Tibial nerve (tissue), 4 donors: ENCODE measurements at regions not wholly inside any gene's neighbourhood (a gene's known extent, or its start where the extent isn't known, plus 50 kb on each side); places are given as distances from the start of the nearest gene placed in this dataset.
"Not testable (repeated sequence)": the region's sequence is repeated elsewhere in the genome, so short reads cannot be mapped to it uniquely, and the experiment has no call there.

Source experiments
- DNase-seq, 2 donors: peaks; one replicate each; pipeline ENCODE4 v3.0.0-alpha.2; 2019; ENCODE audit warnings: low spot score in 2 of 2
- H3K27ac ChIP-seq, 4 donors: fragments of 200-600 bp; sonication (generic) in 3 of 4; one replicate each; pipeline ENCODE4 v1.5.1; 2017 to 2019; ENCODE audit warnings: mild to moderate bottlenecking in 1 of 4
- H3K27me3 ChIP-seq, 2 donors: fragments of 200-600 bp; sonication (generic) in 1 of 2; one replicate each; pipeline versions ENCODE4 v1.5.1 to v1.6.0; 2017 to 2019
- H3K36me3 ChIP-seq, 3 donors: fragments of 200-600 bp; sonication (generic); one replicate each; pipeline ENCODE4 v1.5.1; 2018 to 2019
- H3K4me1 ChIP-seq, 4 donors: fragments of 200-600 bp; sonication (generic) in 3 of 4; one replicate each; pipeline ENCODE4 v1.5.1; 2017 to 2019
- H3K4me3 ChIP-seq, 4 donors: fragments of 200-600 bp; sonication (generic) in 3 of 4; one replicate each; pipeline ENCODE4 v1.5.1; 2017 to 2019; ENCODE audit warnings: mild to moderate bottlenecking in 1 of 4, moderate library complexity in 1 of 4
- H3K9me3 ChIP-seq, 4 donors: fragments of 200-600 bp; sonication (generic) in 3 of 4; one replicate each; pipeline ENCODE4 v1.5.1; 2017 to 2019
- EP300 ChIP-seq, 2 donors: sonication (generic); formaldehyde crosslinking; IDR thresholded peaks; one replicate each; pipeline ENCODE4 v1.6.1; 2017; ENCODE audit warnings: antibody characterized with exemption in 2 of 2, mild to moderate bottlenecking in 1 of 2
- POLR2A ChIP-seq, 2 donors: fragments of 450-650 bp; IDR thresholded peaks; one replicate each; pipeline ENCODE4 v1.6.1; 2017; ENCODE audit warnings: antibody characterized with exemption in 2 of 2, mild to moderate bottlenecking in 2 of 2, moderate library complexity in 2 of 2
- WGBS, 2 donors: methylation state at CpG; one replicate each; pipeline ENCODE4 v1.1.5; 2018; 5-methylcytosine and 5-hydroxymethylcytosine counted together
- TF ChIP-seq, protein P1 (sequence below), 5 experiments: fragments of 200-600 bp in 3 of 5; fragments of 450-650 bp in 2 of 5; sonication (generic) in 3 of 5; IDR thresholded peaks; one replicate each; pipeline ENCODE4 v1.5.1; 2016 to 2019; ENCODE audit warnings: antibody characterized with exemption in 5 of 5, mild to moderate bottlenecking in 3 of 5, moderate library complexity in 2 of 5

DNA sequence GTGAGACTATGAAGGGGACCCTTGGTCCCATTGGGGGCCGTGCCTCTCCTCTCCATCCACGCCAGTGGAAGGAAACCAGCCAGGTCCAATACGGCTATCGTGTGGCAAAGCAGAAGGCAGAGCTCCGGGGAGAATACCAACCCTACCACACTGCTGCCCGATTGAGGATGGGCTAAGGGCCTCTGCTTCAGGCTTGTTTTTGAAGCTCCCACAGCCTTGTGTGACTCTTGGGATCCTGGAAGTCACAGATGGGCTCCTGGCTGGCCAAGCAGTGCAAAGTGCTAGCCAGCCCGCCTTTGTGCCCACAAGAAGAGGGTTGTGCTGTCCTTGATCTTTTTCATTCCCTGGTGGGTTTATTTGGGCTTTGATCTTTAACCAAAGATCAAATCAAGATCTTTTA lies 70.6 kb upstream of the ID2 start:
- Histone ChIP-seq H3K4me3 (no peak overlapping the region), H3K9me3 (no peaks in the 10 kb centered on the region), H3K27ac (no peak overlapping the region), H3K36me3 (no peaks in the 10 kb centered on the region), H3K4me1 (no peaks in the 10 kb centered on the region), H3K27me3 (no peaks in the 10 kb centered on the region)
- TF ChIP-seq, protein P1, sequence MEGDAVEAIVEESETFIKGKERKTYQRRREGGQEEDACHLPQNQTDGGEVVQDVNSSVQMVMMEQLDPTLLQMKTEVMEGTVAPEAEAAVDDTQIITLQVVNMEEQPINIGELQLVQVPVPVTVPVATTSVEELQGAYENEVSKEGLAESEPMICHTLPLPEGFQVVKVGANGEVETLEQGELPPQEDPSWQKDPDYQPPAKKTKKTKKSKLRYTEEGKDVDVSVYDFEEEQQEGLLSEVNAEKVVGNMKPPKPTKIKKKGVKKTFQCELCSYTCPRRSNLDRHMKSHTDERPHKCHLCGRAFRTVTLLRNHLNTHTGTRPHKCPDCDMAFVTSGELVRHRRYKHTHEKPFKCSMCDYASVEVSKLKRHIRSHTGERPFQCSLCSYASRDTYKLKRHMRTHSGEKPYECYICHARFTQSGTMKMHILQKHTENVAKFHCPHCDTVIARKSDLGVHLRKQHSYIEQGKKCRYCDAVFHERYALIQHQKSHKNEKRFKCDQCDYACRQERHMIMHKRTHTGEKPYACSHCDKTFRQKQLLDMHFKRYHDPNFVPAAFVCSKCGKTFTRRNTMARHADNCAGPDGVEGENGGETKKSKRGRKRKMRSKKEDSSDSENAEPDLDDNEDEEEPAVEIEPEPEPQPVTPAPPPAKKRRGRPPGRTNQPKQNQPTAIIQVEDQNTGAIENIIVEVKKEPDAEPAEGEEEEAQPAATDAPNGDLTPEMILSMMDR (IDR thresholded peaks at IDR 0.05), result no peak
- TF ChIP-seq POLR2A (IDR thresholded peaks at IDR 0.05) (no peak), EP300 (IDR thresholded peaks at IDR 0.05) (no peak)
- 89 to 97% methylated on average over 7 of the region's 7 CpGs for WGBS, 2 donors
- DNase-seq, result no peak

DNA sequence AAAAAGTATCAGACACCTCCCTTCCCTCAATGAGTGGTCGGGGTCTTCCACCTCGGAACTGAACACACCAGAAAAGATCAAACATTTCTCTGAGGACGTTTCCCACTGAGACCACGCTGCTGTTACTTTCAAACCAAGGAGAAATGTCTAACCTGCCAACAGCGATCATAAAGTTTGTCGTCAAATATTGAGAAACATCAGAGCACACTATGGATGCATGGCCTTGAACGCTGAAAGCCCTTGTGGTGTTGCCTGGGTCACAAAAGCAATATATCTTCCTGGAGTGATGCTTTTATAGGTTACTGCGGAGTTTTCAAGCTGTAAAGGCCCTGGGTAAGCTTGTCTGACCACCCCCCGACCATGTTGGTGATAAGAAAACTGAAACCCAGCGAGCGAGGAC lies 70.2 kb upstream of the ID2 start:
- no peaks in the 10 kb centered on the region for H3K36me3 ChIP-seq
- 75 to 77% methylated on average over 11 of the region's 11 CpGs for WGBS, 2 donors
- no peak for TF ChIP-seq EP300 (IDR thresholded peaks at IDR 0.05)
- no peak for TF ChIP-seq POLR2A (IDR thresholded peaks at IDR 0.05)
- TF ChIP-seq, protein P1 (IDR thresholded peaks at IDR 0.05), result no peak
- no peaks in the 10 kb centered on the region for H3K9me3 ChIP-seq
- no peak overlapping the region for H3K27ac ChIP-seq
- H3K4me3 ChIP-seq, result no peak overlapping the region
- no peaks in the 10 kb centered on the region for H3K4me1 ChIP-seq
- DNase-seq, result no peak
- no peaks in the 10 kb centered on the region for H3K27me3 ChIP-seq

DNA sequence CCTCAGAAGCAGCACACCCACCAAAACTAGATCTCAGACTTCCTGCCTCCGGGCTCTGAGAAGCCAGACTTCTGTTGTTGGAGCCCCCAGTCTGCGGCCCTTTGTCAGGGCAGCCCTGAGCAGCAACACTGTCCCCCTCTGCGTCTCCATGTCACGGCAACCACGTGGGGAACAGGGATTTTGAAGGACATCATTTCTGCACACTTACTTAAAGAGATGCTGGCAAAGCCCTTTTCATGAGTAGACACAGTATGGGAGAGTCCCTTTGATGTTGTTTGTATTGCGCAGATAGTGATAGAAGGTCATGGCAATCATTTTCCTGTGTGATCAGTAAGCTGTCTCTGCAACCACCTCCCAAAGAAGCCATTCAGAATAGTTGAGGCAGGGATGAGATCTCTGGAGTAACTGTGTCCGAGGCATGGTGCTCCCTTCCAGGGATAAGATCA lies 69.1 kb upstream of the ID2 start:
- DNase-seq, result no peak
- Histone ChIP-seq H3K4me1 (no peaks in the 10 kb centered on the region), H3K36me3 (no peaks in the 10 kb centered on the region), H3K27me3 (no peaks in the 10 kb centered on the region), H3K4me3 (no peak overlapping the region), H3K27ac (no peak overlapping the region), H3K9me3 (no peaks in the 10 kb centered on the region)
- 76 to 77% methylated on average over 7 of the region's 7 CpGs for WGBS, 2 donors
- TF ChIP-seq POLR2A (IDR thresholded peaks at IDR 0.05), result no peak
- TF ChIP-seq EP300 (IDR thresholded peaks at IDR 0.05), result no peak
- TF ChIP-seq, protein P1 (IDR thresholded peaks at IDR 0.05), result no peak

DNA sequence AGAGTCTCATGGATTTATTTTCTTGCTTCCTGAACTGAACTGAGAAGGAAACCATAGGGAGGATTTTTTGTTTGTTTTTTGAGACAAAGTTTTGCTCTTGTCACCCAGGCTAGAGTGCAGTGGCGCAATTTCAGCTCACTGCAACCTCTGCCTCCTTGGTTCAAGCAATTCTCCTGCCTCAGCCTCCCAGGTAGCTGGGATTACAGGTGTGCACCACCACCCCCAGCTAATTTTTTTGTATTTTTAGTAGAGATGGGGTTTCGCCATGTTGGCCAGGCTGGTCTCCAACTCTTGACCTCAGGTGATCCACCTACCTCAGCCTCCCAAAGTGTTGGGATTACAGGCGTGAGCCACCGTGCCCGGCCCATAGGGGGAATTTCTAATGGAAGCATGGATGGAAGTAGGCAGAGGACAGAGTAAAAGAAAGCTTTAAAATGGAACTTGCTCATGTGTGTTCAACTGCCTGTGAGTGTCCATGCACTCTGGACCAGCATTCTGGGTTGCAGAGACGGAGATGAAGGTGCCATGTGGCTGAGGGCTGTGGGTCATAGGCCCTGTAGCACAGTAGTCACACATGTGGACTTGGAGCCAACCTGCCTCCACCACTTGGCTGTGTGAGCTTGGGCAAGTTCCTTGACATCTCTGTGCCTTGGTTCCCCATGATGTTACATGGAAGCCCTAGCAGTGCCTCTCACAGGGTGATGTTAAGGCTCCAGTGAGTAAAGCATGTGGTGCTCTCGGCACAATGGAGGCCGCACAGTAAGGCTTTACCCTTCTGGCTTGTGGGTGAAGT lies 68.5 kb upstream of the ID2 start:
- H3K9me3 ChIP-seq, H3K4me1 ChIP-seq, DNase-seq, H3K27me3 ChIP-seq, H3K4me3 ChIP-seq, H3K27ac ChIP-seq, H3K36me3 ChIP-seq: not testable (repeated sequence)
- WGBS, 2 donors, result 94 to 96% methylated on average over 8 of the region's 8 CpGs

DNA sequence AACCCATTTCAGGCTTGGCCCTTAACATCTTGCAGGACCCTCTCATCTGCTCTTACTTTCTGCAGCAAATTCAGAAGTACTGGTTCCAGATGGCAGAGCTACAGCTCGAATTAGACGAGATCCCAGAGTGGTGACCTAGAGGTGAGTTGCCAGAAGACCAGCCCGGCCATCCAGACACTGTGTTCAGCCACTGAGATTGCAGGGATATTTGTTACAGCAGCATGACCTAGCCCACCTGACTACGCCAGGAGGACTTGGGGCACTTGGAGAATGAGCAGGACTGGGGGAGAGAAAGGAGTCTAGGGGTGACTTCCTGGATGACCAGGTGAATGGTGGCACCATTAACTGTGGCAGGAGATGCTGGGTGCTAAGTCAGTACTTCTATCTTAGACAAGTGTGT lies 67.2 kb upstream of the ID2 start:
- Histone ChIP-seq H3K27ac (no peak overlapping the region), H3K4me1 (no peaks in the 10 kb centered on the region), H3K4me3 (no peak overlapping the region), H3K36me3 (no peaks in the 10 kb centered on the region), H3K9me3 (no peaks in the 10 kb centered on the region), H3K27me3 (no peaks in the 10 kb centered on the region)
- DNase-seq, result no peak
- WGBS, 2 donors, result 72 to 81% methylated on average over 4 of the region's 4 CpGs
- no peak for TF ChIP-seq POLR2A (IDR thresholded peaks at IDR 0.05)
- TF ChIP-seq, protein P1 (IDR thresholded peaks at IDR 0.05), result no peak
- TF ChIP-seq EP300 (IDR thresholded peaks at IDR 0.05), result no peak

DNA sequence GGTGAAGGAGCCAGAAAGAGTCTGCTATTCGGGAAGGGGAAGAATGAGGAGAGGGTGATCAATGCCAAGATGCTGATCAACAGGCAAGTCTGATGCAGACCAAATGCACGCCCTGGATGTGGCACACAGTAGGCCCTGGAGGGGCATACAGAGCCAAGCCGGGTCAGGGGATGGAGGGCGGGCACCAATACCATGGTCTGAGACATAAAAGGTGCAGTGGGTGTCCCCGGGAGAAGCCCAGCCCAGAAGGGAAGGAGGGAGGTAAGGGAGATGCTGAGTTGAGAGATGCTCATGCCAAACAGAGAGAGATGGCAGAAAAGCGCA lies 66.6 kb upstream of the ID2 start:
- H3K27ac ChIP-seq, result no peak overlapping the region
- H3K36me3 ChIP-seq, result no peaks in the 10 kb centered on the region
- no peaks in the 10 kb centered on the region for H3K27me3 ChIP-seq
- H3K9me3 ChIP-seq, result no peaks in the 10 kb centered on the region
- 91 to 93% methylated on average over 6 of the region's 6 CpGs for WGBS, 2 donors
- no peak overlapping the region for H3K4me3 ChIP-seq
- no peak for DNase-seq
- no peaks in the 10 kb centered on the region for H3K4me1 ChIP-seq
- TF ChIP-seq POLR2A (IDR thresholded peaks at IDR 0.05) (no peak), EP300 (IDR thresholded peaks at IDR 0.05) (no peak)
- TF ChIP-seq, protein P1 (IDR thresholded peaks at IDR 0.05), result no peak
